GM23248 (cell line): ENCODE measurements at regions not wholly inside any gene's neighbourhood (a gene's known extent, or its start where the extent isn't known, plus 50 kb on each side); places are given as distances from the start of the nearest gene placed in this dataset.

Experiments
- DNase-seq: peaks from one replicate; pipeline ENCODE4 v3.0.0-alpha.2; 2015
- H2AFZ ChIP-seq: fragments of 200-600 bp; sonication (generic); 2 replicates; pipeline ENCODE4 v1.6.1; 2016; ENCODE audit warnings: antibody characterized with exemption
- H3F3A ChIP-seq: fragments of 200-600 bp; sonication (generic); 2 replicates; pipeline ENCODE4 v1.6.1; 2016; ENCODE audit warnings: mild to moderate bottlenecking, antibody characterized with exemption, mixed run types; ENCODE audit not compliant: insufficient read depth
- H3K27ac ChIP-seq: fragments of 200-600 bp; sonication (generic); 2 replicates; pipeline ENCODE4 v1.5.1; 2016; ENCODE audit warnings: mild to moderate bottlenecking
- H3K27me3 ChIP-seq: fragments of 200-600 bp; sonication (generic); replicated peaks from 2 replicates; pipeline ENCODE4 v1.6.1; 2016; ENCODE audit warnings: mild to moderate bottlenecking; ENCODE audit not compliant: insufficient read depth
- H3K36me3 ChIP-seq: fragments of 200-600 bp; sonication (generic); 2 replicates; pipeline ENCODE4 v1.6.1; 2016; ENCODE audit warnings: low read depth, mild to moderate bottlenecking
- H3K4me1 ChIP-seq: fragments of 200-600 bp; sonication (generic); 2 replicates; pipeline ENCODE4 v1.6.1; 2016; ENCODE audit warnings: mild to moderate bottlenecking; ENCODE audit not compliant: insufficient read depth
- H3K4me2 ChIP-seq: fragments of 200-600 bp; sonication (generic); one replicate; pipeline ENCODE4 v1.6.1; 2016; ENCODE audit warnings: mild to moderate bottlenecking; ENCODE audit not compliant: unreplicated experiment
- H3K4me3 ChIP-seq: fragments of 200-600 bp; sonication (generic); 2 replicates; pipeline ENCODE4 v1.5.1; 2016; ENCODE audit warnings: mild to moderate bottlenecking
- H3K79me2 ChIP-seq: fragments of 200-600 bp; sonication (generic); 2 replicates; pipeline ENCODE4 v1.6.1; 2016; ENCODE audit warnings: mild to moderate bottlenecking; ENCODE audit not compliant: insufficient read depth
- H3K9ac ChIP-seq: fragments of 200-600 bp; sonication (generic); 2 replicates; pipeline ENCODE4 v1.6.1; 2016; ENCODE audit warnings: mild to moderate bottlenecking
- H3K9me2 ChIP-seq: fragments of 200-600 bp; sonication (generic); 2 replicates; pipeline ENCODE4 v1.6.1; 2016; ENCODE audit warnings: mixed run types, mild to moderate bottlenecking, moderate library complexity; ENCODE audit not compliant: insufficient read depth
- H3K9me3 ChIP-seq: fragments of 200-600 bp; sonication (generic); one replicate; pipeline ENCODE4 v1.6.1; 2017; ENCODE audit warnings: low read depth
- H4K20me1 ChIP-seq: fragments of 200-600 bp; sonication (generic); 2 replicates; pipeline ENCODE4 v1.6.0; 2016; ENCODE audit not compliant: insufficient read depth
- EZH2 ChIP-seq: fragments of 200-600 bp; sonication (generic); IDR thresholded peaks from 2 replicates; pipeline ENCODE4 v1.6.1; 2018; ENCODE audit warnings: antibody characterized with exemption, mild to moderate bottlenecking; ENCODE audit not compliant: insufficient read depth, poor library complexity, severe bottlenecking
- EZH2phosphoT487 ChIP-seq: fragments of 200-600 bp; sonication (generic); IDR thresholded peaks from 2 replicates; pipeline ENCODE4 v1.6.1; 2018; ENCODE audit warnings: antibody characterized with exemption, moderate library complexity, mild to moderate bottlenecking, low read depth; ENCODE audit not compliant: insufficient read depth
- WGBS, 2 experiments: methylation state at CpG; one replicate each; pipeline ENCODE4 v1.1.6; 2015 to 2017; ENCODE audit warnings: low lambda C conversion rate in 2 of 2, low coverage in 1 of 2; ENCODE audit errors: missing lambda C conversion rate in 2 of 2; 5-methylcytosine and 5-hydroxymethylcytosine counted together
- in situ Hi-C: fragments of 300-500 bp; cut with MboI; formaldehyde crosslinking; loops from 2 replicates; pipeline ENCODE4 v1.15.0; 2020

GRCh38 chr18:5619376-5619775, 75.6 kb upstream of the EPB41L3 start:
- DNase-seq: no peak
- H3K4me1 ChIP-seq: 0 out of 2 replicates have a peak, but pooled peaks cover 4% of the 10 kb centered on the region
- H2AFZ ChIP-seq: no peak overlapping the region
- WGBS, 2 experiments: 6 to 12% methylated on average over 1 of the region's 1 CpG
- no peaks in the 10 kb centered on the region for H4K20me1 ChIP-seq
- H3K9ac ChIP-seq: no peak overlapping the region
- H3F3A ChIP-seq: peaks cover 9% of the 10 kb centered on the region; the same call in 1 of the 2 replicates
- H3K4me2 ChIP-seq: no peak overlapping the region
- in situ Hi-C loops: no loop called here
- no peaks in the 10 kb centered on the region; the same call in 1 of the 2 replicates for H3K27me3 ChIP-seq
- no peak overlapping the region for H3K4me3 ChIP-seq
- H3K36me3 ChIP-seq: no peaks in the 10 kb centered on the region
- no peak overlapping the region for H3K27ac ChIP-seq
- TF ChIP-seq EZH2phosphoT487 (no peak), EZH2 (no peak)
- no peaks in the 10 kb centered on the region for H3K9me2 ChIP-seq
- no peaks in the 10 kb centered on the region for H3K79me2 ChIP-seq
- no peaks in the 10 kb centered on the region for H3K9me3 ChIP-seq

- DNase-seq: no peak
- 0 out of 2 replicates have a peak, but pooled peaks cover 4% of the 10 kb centered on the region for H3K4me1 ChIP-seq
- no peak overlapping the region for H3K4me3 ChIP-seq
- no peak overlapping the region for H3K27ac ChIP-seq
- in situ Hi-C loops: no loop called here
- TF ChIP-seq EZH2phosphoT487 (no peak), EZH2 (no peak)
- no peaks in the 10 kb centered on the region for H3K79me2 ChIP-seq
- H3F3A ChIP-seq: peaks cover 9% of the 10 kb centered on the region; the same call in 1 of the 2 replicates
- no peaks in the 10 kb centered on the region for H3K9me2 ChIP-seq
- no peak overlapping the region for H3K9ac ChIP-seq
- H3K36me3 ChIP-seq: no peaks in the 10 kb centered on the region
- WGBS, 2 experiments: 72 to 74% methylated on average over 6 of the region's 6 CpGs
- H4K20me1 ChIP-seq: no peaks in the 10 kb centered on the region
- H3K9me3 ChIP-seq: no peaks in the 10 kb centered on the region
- H2AFZ ChIP-seq: no peak overlapping the region
- H3K4me2 ChIP-seq: no peak overlapping the region
- H3K27me3 ChIP-seq: no peaks in the 10 kb centered on the region; the same call in 1 of the 2 replicates
Measured at GRCh38 chr18:5618047-5618688, 74.4 kb upstream of the EPB41L3 start.

- WGBS, 2 experiments: 45% methylated on average over 4 of the region's 4 CpGs
- Histone ChIP-seq H2AFZ (no peak overlapping the region), H3F3A (no peaks in the 10 kb centered on the region), H3K4me1 (no peaks in the 10 kb centered on the region), H3K79me2 (no peaks in the 10 kb centered on the region), H4K20me1 (no peaks in the 10 kb centered on the region), H3K9me2 (no peaks in the 10 kb centered on the region), H3K36me3 (no peaks in the 10 kb centered on the region), H3K9ac (no peak overlapping the region), H3K27ac (no peak overlapping the region), H3K27me3 (no peaks in the 10 kb centered on the region; the same call in none of the 2 replicates), H3K4me3 (no peak overlapping the region), H3K9me3 (no peaks in the 10 kb centered on the region), H3K4me2 (no peak overlapping the region)
- DNase-seq: no peak
- TF ChIP-seq EZH2 (no peak), EZH2phosphoT487 (no peak)
- in situ Hi-C loops: no loop called here
Measured at GRCh38 chr18:5611221-5611620, 67.4 kb upstream of the EPB41L3 start.

- Histone ChIP-seq H3K79me2 (no peaks in the 10 kb centered on the region), H4K20me1 (no peaks in the 10 kb centered on the region), H3K9ac (no peak overlapping the region), H3K9me3 (no peaks in the 10 kb centered on the region), H3K27ac (no peak overlapping the region), H3K36me3 (no peaks in the 10 kb centered on the region), H3F3A (no peaks in the 10 kb centered on the region), H3K4me2 (no peak overlapping the region), H3K9me2 (no peaks in the 10 kb centered on the region), H3K4me3 (no peak overlapping the region), H3K27me3 (no peaks in the 10 kb centered on the region; the same call in 1 of the 2 replicates), H2AFZ (no peak overlapping the region), H3K4me1 (no peaks in the 10 kb centered on the region)
- no peak for DNase-seq
- in situ Hi-C loops: no loop called here
- WGBS, 2 experiments: 68 to 82% methylated on average over 2 of the region's 2 CpGs
- TF ChIP-seq EZH2 (no peak), EZH2phosphoT487 (no peak)
Measured at GRCh38 chr18:5608846-5609245, 65.0 kb upstream of the EPB41L3 start.
